ENCODE measurements at regions not wholly inside any gene's neighbourhood (a gene's known extent, or its start where the extent isn't known, plus 50 kb on each side); places are given as distances from the start of the nearest gene placed in this dataset.
"Not testable (repeated sequence)": the region's sequence is repeated elsewhere in the genome, so short reads cannot be mapped to it uniquely, and the experiment has no call there.

- Histone ChIP-seq H3K27ac (no peak overlapping the region), H3K36me3 (no peaks in the 10 kb centered on the region), H3K4me3 (no peak overlapping the region), H3K4me1 (no peaks in the 10 kb centered on the region), H3K27me3 (no peaks in the 10 kb centered on the region), H3K9me3 (no peaks in the 10 kb centered on the region)
- no peak for DNase-seq
- in situ Hi-C loops (cut with MboI; ENCODE audit: low sequenced_read_pairs in 4 of 4): no loop called here
- ATAC-seq: no peak
- intact Hi-C loops (cut with DNase I; ENCODE audit: low total_unique reads): no loop called here
- TF ChIP-seq POLR2A (IDR thresholded peaks at IDR 0.05): no peak
- no peak for TF ChIP-seq CTCF (IDR thresholded peaks at IDR 0.05 in 4 of 5, conservative IDR thresholded peaks at IDR 0.05 in 1 of 5)
These were observed 127.1 kb downstream of the GLRX3 start for GRCh38 chr10:130263289-130263688.

- no peak overlapping the region for H3K27ac ChIP-seq
- in situ Hi-C loops (cut with MboI; ENCODE audit: low sequenced_read_pairs in 4 of 4): no loop called here
- no peaks in the 10 kb centered on the region for H3K27me3 ChIP-seq
- TF ChIP-seq POLR2A (IDR thresholded peaks at IDR 0.05) (no peak), CTCF (IDR thresholded peaks at IDR 0.05 in 4 of 5, conservative IDR thresholded peaks at IDR 0.05 in 1 of 5) (no peak)
- H3K4me3 ChIP-seq: no peak overlapping the region
- no peak for DNase-seq
- H3K36me3 ChIP-seq: no peaks in the 10 kb centered on the region
- ATAC-seq: no peak
- H3K4me1 ChIP-seq: no peaks in the 10 kb centered on the region
- intact Hi-C loops (cut with DNase I; ENCODE audit: low total_unique reads): no loop called here
- H3K9me3 ChIP-seq: no peaks in the 10 kb centered on the region
These were observed 129.4 kb downstream of the GLRX3 start for GRCh38 chr10:130265542-130265941.

GRCh38 chr10:130282492-130283218 is 146.5 kb downstream of the GLRX3 start:
- no peak overlapping the region for H3K27ac ChIP-seq
- no peaks in the 10 kb centered on the region for H3K27me3 ChIP-seq
- no peak for DNase-seq
- no peak for ATAC-seq
- H3K4me1 ChIP-seq: no peaks in the 10 kb centered on the region
- in situ Hi-C loops (cut with MboI; ENCODE audit: low sequenced_read_pairs in 4 of 4): no loop called here
- intact Hi-C loops (cut with DNase I; ENCODE audit: low total_unique reads): no loop called here
- no peak for TF ChIP-seq POLR2A (IDR thresholded peaks at IDR 0.05)
- no peak for TF ChIP-seq CTCF (IDR thresholded peaks at IDR 0.05 in 4 of 5, conservative IDR thresholded peaks at IDR 0.05 in 1 of 5)
- H3K4me3 ChIP-seq: no peak overlapping the region
- H3K9me3 ChIP-seq: peaks cover 5 to 29% (median 26%) of the 10 kb centered on the region in 3 donors
- no peaks in the 10 kb centered on the region for H3K36me3 ChIP-seq

- H3K36me3 ChIP-seq: no peaks in the 10 kb centered on the region
- no peak for DNase-seq
- no peaks in the 10 kb centered on the region for H3K27me3 ChIP-seq
- ATAC-seq: no peak
- TF ChIP-seq CTCF (IDR thresholded peaks at IDR 0.05 in 4 of 5, conservative IDR thresholded peaks at IDR 0.05 in 1 of 5) (no peak), POLR2A (IDR thresholded peaks at IDR 0.05) (no peak)
- no peaks in the 10 kb centered on the region for H3K4me1 ChIP-seq
- H3K27ac ChIP-seq: no peak overlapping the region
- H3K4me3 ChIP-seq: no peak overlapping the region
- in situ Hi-C loops (cut with MboI; ENCODE audit: low sequenced_read_pairs in 4 of 4): no loop called here
- intact Hi-C loops (cut with DNase I; ENCODE audit: low total_unique reads): no loop called here
- H3K9me3 ChIP-seq: peaks cover 5 to 29% (median 26%) of the 10 kb centered on the region in 3 donors
These were observed 147.0 kb downstream of the GLRX3 start for GRCh38 chr10:130283219-130283545.

GRCh38 chr10:130295761-130296160 is 159.6 kb downstream of the GLRX3 start:
- H3K9me3 ChIP-seq; H3K4me1 ChIP-seq; H3K4me3 ChIP-seq; DNase-seq; in situ Hi-C loops (cut with MboI; ENCODE audit: low sequenced_read_pairs in 4 of 4); H3K36me3 ChIP-seq; H3K27me3 ChIP-seq; intact Hi-C loops (cut with DNase I; ENCODE audit: low total_unique reads); H3K27ac ChIP-seq; ATAC-seq: not testable (repeated sequence)
